ENCODE measurements at regions not wholly inside any gene's neighbourhood (a gene's known extent, or its start where the extent isn't known, plus 50 kb on each side); places are given as distances from the start of the nearest gene placed in this dataset.

DNA sequence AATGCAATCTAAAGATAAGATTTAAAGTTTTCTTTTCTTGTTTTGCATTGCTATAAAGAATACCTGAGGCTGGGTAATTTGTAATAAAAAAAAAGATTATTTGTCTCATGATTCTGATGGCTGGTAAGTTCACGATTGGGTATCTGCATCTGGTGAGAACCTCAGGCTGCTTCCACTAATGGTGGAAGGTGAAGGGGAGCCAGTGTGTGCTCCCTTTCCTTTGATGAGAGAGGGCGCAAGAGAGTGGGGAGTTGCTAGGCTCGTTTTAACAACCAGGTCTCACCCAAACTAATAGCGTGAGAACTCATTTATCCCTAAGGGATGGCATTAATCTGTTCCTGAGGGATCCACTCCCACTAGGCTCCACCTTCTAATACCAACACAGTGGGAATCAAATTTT, 353.2 kb downstream of the BTBD3 start:
- H3K27ac Mint-ChIP-seq = no peak overlapping the region

DNA sequence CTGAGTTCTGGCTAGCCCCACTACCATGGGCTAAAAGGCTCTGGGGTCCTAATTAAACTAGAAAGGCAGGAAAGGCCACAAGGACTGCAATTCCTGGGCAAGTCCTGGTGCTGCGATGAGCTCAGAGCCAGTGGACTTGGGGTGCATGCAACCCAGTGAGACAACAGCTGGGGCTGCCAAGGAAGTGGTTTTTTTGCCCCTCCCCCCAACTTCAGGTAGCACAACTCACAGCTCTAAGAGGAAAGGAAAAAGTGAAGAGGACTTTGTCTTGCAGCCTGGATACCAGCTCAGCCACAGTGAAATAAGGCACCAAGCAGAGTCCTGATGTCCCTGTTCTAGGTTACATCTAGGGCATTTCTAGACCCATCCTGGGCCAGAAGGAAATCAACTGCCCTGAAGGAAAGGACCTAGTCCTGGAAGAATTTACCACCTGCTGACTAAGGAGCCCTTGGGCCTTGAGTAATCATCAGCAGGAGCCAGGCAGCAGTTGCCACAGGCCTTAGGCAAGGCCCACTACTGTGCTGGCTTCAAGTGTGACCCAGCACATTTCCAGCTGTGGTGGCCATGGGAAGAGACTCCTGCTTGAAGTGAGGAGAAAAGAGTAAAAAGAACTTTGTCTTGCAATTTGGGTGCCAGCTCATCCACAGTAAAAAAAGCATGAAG, 358.4 kb downstream of the BTBD3 start:
- Mint-ChIP-seq H3K4me1 (ENCODE audit: low read depth in 2 of 2) (no peaks in the 10 kb centered on the region), H3K27ac (no peak overlapping the region), H3K27me3 (no peaks in the 10 kb centered on the region), H3K4me3 (no peak overlapping the region), H3K36me3 (ENCODE audit: insufficient read depth) (peaks cover 4% of the 10 kb centered on the region), H3K9me3 (peaks cover 6 to 15% of the 10 kb centered on the region in 2 donors)
- ATAC-seq (replicated peaks) = no peak
- no peak for DNase-seq

More for the DNA sequence above, 353.2 kb downstream of the BTBD3 start:
- DNase-seq (no peak), ATAC-seq (replicated peaks) (no peak)
- peaks cover 4% of the 10 kb centered on the region for H3K36me3 Mint-ChIP-seq (ENCODE audit: insufficient read depth)
- no peaks in the 10 kb centered on the region for H3K4me1 Mint-ChIP-seq (ENCODE audit: low read depth in 2 of 2)
- H3K9me3 Mint-ChIP-seq = peaks cover 6 to 22% of the 10 kb centered on the region in 2 donors
- H3K27me3 Mint-ChIP-seq = no peaks in the 10 kb centered on the region
- H3K4me3 Mint-ChIP-seq = no peak overlapping the region

DNA sequence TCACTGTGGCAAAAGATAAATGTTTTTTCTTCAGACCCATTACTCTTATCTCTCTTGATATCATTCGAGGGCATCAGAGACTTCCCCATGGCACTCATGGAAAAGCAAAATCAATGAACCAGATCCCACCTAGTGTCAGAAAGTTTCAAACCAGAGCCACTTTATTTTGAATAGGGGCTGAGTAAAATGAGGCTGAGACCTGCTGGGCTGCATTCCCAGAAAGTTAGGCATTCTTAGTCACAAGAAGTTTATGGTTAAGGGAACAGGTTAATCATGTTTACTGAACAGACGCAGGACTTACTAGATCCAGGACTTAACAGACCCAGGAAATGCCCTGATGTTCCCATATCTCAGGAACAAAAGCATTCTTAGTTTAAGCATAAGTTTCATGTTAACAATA, 369.9 kb downstream of the BTBD3 start:
- H3K4me3 Mint-ChIP-seq = no peak overlapping the region
- DNase-seq = no peak

DNA sequence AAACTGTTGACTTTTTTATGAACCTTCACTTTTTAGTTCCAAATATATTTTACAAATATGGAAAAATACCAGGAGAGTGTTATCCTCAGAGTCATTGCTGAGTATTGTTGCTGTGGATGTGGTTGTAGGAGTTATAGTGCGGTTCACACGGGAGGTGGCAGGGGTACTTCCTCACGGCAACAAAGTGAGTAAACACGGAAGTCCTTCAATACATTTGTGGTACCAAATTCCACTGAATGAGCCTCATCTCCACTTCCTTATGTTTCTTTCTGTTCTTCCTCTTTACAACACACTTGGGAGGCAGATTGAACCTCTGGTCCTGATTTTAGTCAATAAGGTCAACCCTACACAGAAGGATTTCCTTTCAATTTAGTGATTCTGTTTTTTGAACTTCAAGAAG, 371.8 kb downstream of the BTBD3 start:
- ATAC-seq (replicated peaks) (no peak), DNase-seq (no peak)
- H3K27me3 Mint-ChIP-seq = no peaks in the 10 kb centered on the region
- peaks cover 6 to 7% of the 10 kb centered on the region in 2 donors for H3K9me3 Mint-ChIP-seq
- no peak overlapping the region for H3K27ac Mint-ChIP-seq
- H3K4me3 Mint-ChIP-seq = no peak overlapping the region
- no peaks in the 10 kb centered on the region for H3K36me3 Mint-ChIP-seq (ENCODE audit: insufficient read depth)
- no peaks in the 10 kb centered on the region for H3K4me1 Mint-ChIP-seq (ENCODE audit: low read depth in 2 of 2)

More for the DNA sequence above, 369.9 kb downstream of the BTBD3 start:
- H3K36me3 Mint-ChIP-seq (ENCODE audit: insufficient read depth) = no peaks in the 10 kb centered on the region
- H3K4me1 Mint-ChIP-seq (ENCODE audit: low read depth in 2 of 2) = no peaks in the 10 kb centered on the region
- peaks cover 4 to 12% of the 10 kb centered on the region in 2 donors for H3K9me3 Mint-ChIP-seq
- ATAC-seq (replicated peaks) = no peak
- no peak overlapping the region for H3K27ac Mint-ChIP-seq
- H3K27me3 Mint-ChIP-seq = no peaks in the 10 kb centered on the region

DNA sequence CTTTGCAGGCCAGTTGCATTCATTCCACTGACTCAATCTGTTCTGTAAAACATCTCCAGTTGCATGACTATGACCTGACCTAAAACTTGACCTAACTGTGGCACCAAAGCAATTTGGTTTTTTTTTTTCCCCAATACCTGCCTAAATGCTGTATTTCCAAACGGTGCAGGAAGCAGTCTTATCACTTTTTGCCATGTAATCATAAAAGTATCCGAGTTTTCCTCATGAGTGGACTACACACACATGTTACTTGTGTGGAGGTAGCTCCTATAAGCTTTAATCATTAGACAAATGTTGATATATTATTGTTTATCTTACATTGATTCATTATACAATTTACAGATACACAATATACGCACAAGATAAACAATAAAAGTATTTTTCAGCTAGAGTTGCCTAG, 373.7 kb downstream of the BTBD3 start:
- no peak overlapping the region for H3K4me3 Mint-ChIP-seq

DNA sequence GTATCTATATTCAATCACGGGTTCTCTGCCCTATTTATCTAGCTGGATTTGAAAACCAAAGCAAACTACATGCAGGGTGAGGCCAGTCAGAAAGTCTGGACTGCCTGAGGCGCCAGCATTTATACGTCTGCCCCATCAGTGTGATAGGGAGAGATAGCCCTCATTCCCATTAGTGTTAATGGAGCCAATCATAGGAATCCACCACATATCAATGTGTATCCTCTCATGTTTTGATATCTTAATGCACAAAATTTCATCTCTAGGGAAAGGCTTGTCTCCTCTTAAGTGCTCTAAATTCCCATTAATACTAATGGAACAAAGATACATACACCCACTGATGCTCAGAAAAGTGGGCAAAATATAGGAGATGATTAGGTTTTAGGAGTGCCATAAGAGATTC, 376.2 kb downstream of the BTBD3 start:
- DNase-seq (no peak), ATAC-seq (replicated peaks) (no peak)
- Mint-ChIP-seq H3K9me3 (peaks cover 2 to 17% of the 10 kb centered on the region in 2 donors), H3K27ac (no peak overlapping the region), H3K36me3 (ENCODE audit: insufficient read depth) (no peaks in the 10 kb centered on the region), H3K4me3 (no peak overlapping the region), H3K4me1 (ENCODE audit: low read depth in 2 of 2) (no peaks in the 10 kb centered on the region), H3K27me3 (no peaks in the 10 kb centered on the region)

More for the DNA sequence above, 373.7 kb downstream of the BTBD3 start:
- no peaks in the 10 kb centered on the region for H3K36me3 Mint-ChIP-seq (ENCODE audit: insufficient read depth)
- peaks cover 6 to 7% of the 10 kb centered on the region in 2 donors for H3K9me3 Mint-ChIP-seq
- H3K27ac Mint-ChIP-seq = no peak overlapping the region
- no peak for DNase-seq
- no peaks in the 10 kb centered on the region for H3K4me1 Mint-ChIP-seq (ENCODE audit: low read depth in 2 of 2)
- no peak for ATAC-seq (replicated peaks)
- no peaks in the 10 kb centered on the region for H3K27me3 Mint-ChIP-seq

DNA sequence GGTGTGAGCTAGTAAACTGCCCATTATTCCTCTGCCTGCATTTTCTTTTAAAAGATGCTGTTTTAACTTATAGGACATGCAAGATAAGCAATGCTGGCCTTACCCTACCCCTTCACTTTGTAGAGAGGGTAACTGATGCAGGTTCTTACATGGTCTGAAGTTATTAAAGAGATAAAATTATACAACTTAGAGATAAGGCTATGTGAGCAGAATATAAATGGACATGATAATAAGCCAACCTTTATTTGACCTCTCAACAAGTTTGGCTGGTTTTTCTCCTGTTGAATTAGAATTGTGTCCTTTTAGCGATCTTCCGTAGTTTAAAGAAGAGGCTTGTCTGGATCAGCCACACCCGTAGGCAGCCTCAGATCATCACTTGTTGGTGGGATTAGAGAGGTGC, 377.0 kb downstream of the BTBD3 start:
- DNase-seq (no peak), ATAC-seq (replicated peaks) (no peak)
- Mint-ChIP-seq H3K27me3 (no peaks in the 10 kb centered on the region), H3K36me3 (ENCODE audit: insufficient read depth) (no peaks in the 10 kb centered on the region), H3K9me3 (peaks cover 2 to 15% of the 10 kb centered on the region in 2 donors), H3K27ac (no peak overlapping the region), H3K4me1 (ENCODE audit: low read depth in 2 of 2) (no peaks in the 10 kb centered on the region), H3K4me3 (no peak overlapping the region)

DNA sequence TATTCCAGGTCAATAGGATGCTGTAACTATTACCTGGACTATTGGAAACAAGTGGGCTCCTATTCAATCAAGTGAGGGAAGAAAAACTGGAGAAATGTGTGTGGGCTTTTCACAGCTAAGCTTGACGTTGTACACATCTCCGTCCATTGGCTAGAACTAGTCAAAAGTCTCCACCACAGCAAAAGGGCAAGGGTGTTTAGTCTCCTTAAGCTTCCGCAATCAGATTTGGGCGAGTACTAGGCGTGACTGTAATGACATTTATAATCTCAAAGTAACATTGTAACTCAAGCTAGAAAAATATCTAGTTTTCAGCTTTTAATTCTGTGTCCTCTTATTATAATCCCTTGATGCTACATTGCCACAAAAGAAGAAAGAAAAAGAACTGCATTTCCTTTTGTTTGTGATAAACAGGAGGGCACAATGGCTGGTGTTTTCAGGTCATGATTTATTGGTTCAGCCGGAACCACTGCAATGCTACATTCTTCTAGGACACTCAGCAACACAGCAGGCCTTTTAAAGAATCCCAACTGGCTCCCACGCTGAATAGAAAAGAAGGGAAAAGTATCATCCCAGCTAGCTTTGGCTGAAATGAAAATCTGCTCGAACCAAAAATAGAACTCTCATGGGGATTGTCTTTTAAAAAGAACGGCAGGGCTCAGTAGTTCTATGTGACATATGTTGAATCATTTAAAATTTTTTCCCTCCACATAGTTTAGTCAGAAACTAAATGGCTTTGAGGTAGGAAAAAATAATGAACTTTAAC, 387.7 kb downstream of the BTBD3 start:
- H3K27ac Mint-ChIP-seq = no peak overlapping the region
- H3K27me3 Mint-ChIP-seq = no peaks in the 10 kb centered on the region
- no peak for ATAC-seq (replicated peaks)
- peaks cover 1 to 7% of the 10 kb centered on the region in 2 donors for H3K9me3 Mint-ChIP-seq
- H3K4me3 Mint-ChIP-seq = no peak overlapping the region
- no peaks in the 10 kb centered on the region for H3K4me1 Mint-ChIP-seq (ENCODE audit: low read depth in 2 of 2)
- no peaks in the 10 kb centered on the region for H3K36me3 Mint-ChIP-seq (ENCODE audit: insufficient read depth)
- no peak for DNase-seq

DNA sequence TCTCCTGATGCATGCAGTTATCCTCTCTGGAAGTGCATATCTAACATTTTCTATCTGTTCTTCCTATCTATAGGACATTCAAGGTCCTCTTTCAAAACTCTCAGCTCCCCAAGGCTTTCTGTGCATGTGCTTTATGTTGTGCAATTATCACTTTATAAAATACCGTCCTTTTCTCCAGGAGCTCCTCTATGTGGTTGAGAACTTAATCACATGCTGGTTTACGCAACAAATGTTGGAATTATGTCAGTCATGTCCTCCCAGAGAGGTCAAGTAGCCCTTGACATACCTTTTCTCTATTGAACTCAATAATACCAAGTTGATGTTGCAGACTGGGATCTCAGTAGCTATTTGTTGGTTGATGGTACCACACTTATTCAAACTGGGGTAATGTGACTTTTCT, 388.4 kb downstream of the BTBD3 start:
- no peaks in the 10 kb centered on the region for H3K36me3 Mint-ChIP-seq (ENCODE audit: insufficient read depth)
- no peak for ATAC-seq (replicated peaks)
- no peak overlapping the region for H3K4me3 Mint-ChIP-seq
- H3K4me1 Mint-ChIP-seq (ENCODE audit: low read depth in 2 of 2) = no peaks in the 10 kb centered on the region
- H3K9me3 Mint-ChIP-seq = peaks cover 1 to 7% of the 10 kb centered on the region in 2 donors
- DNase-seq = no peak
- no peaks in the 10 kb centered on the region for H3K27me3 Mint-ChIP-seq
- no peak overlapping the region for H3K27ac Mint-ChIP-seq

DNA sequence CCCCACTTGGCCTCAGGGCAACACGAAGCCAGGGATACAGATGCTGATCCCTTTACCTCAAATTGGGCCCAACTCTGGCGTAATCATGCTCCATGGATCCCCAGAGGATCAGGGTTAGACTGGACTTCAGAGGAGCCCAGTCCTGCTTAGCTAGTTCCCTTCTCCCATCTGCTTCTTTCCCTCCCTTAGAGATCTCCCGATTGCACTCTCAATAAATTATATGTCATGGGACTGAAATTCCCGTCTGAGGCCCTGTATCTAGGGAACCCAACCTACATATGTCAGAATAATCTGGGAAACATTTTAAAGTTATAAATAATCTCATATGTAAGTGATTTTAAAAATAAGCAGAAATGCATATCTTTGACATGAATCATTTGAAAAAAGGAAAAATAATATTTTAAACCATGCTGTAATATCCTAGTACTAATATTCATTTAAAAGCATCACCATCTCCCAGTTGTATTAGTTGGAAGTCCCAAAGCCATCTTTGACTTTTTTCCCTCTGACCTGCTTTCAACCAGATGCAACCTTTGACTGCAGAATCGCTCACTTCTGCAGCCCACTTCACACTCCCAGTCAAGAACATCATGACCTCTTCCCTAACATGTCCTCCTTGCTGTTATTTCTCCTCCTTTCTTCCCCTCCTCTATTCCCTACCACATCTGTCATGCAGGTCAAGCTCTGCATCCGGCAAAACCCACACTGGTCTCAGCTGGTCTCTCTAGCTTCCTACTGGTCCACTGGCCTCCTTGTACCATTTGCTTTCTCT, 393.6 kb downstream of the BTBD3 start:
- no peak overlapping the region for H3K27ac Mint-ChIP-seq
- no peaks in the 10 kb centered on the region for H3K4me1 Mint-ChIP-seq (ENCODE audit: low read depth in 2 of 2)
- peaks cover 4 to 14% of the 10 kb centered on the region in 2 donors for H3K9me3 Mint-ChIP-seq
- no peak for DNase-seq
- H3K27me3 Mint-ChIP-seq = no peaks in the 10 kb centered on the region
- no peaks in the 10 kb centered on the region for H3K36me3 Mint-ChIP-seq (ENCODE audit: insufficient read depth)
- ATAC-seq (replicated peaks) = no peak
- H3K4me3 Mint-ChIP-seq = no peak overlapping the region

DNA sequence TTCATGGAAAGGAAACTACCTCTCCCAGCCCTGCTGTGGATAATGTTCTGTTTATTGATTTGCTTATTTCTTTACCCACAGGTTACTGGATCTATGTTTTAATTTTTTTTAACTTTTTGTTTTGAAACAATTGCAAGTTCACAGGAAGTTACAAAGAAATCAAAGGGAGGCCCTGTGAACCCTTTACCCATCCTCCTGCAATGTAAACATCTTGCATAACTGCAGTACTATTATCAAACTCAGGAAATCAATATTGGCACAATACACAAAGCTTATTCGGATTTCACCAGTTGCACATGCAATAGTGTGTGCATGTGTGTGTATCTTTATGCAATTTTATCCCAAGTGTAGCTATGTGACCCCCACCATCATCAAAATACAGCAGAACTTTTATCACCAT, 398.0 kb downstream of the BTBD3 start:
- H3K4me3 Mint-ChIP-seq = no peak overlapping the region
- no peak overlapping the region for H3K27ac Mint-ChIP-seq
- H3K4me1 Mint-ChIP-seq (ENCODE audit: low read depth in 2 of 2) = no peaks in the 10 kb centered on the region
- H3K27me3 Mint-ChIP-seq = no peaks in the 10 kb centered on the region
- H3K9me3 Mint-ChIP-seq = peaks cover 10% of the 10 kb centered on the region in 2 donors
- ATAC-seq (replicated peaks) (no peak), DNase-seq (no peak)
- H3K36me3 Mint-ChIP-seq (ENCODE audit: insufficient read depth) = no peaks in the 10 kb centered on the region

DNA sequence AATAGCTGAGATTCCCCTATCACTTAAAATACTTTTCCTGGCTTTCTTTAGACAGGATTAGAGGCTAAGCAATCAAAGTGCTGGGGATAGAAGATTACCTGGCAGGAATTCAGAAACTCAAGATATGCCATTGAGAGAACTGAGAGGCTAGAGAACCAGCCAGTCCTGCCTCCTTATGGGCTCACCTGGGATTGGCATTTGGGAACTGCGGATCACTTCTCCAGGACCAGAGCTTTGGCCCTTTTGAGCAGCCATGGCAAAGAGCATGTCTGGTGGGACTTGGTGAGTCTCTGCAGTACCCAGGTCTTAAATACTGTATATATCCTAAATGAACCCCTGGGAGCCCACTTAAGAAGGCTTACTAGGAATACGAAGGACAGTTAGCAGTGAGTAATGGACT, 399.1 kb downstream of the BTBD3 start:
- H3K9me3 Mint-ChIP-seq = peaks cover 15 to 20% of the 10 kb centered on the region in 2 donors
- DNase-seq (no peak), ATAC-seq (replicated peaks) (no peak)
- H3K4me1 Mint-ChIP-seq (ENCODE audit: low read depth in 2 of 2) = no peaks in the 10 kb centered on the region
- H3K4me3 Mint-ChIP-seq = no peak overlapping the region
- no peaks in the 10 kb centered on the region for H3K36me3 Mint-ChIP-seq (ENCODE audit: insufficient read depth)
- no peaks in the 10 kb centered on the region for H3K27me3 Mint-ChIP-seq
- H3K27ac Mint-ChIP-seq = no peak overlapping the region

DNA sequence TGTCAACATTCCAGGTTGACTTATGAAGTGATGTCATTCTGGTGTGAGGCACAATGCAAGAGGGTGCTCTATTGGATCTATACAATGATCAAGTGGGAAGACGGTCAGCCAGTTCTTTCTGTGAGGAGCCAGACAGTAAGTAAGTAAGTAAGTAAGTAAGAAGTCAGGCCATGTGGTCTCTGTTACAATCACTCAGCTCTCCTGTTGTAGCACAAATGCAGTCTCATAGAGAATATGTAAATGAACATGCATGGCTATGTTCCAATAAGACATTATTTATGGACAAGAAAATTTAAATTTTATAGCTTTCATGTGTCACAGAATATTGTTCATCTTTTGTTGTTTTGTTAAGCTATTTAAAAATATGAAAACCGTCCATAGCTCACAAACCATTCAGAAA, 399.7 kb downstream of the BTBD3 start:
- Mint-ChIP-seq H3K9me3 (peaks cover 15 to 21% of the 10 kb centered on the region in 2 donors), H3K27me3 (no peaks in the 10 kb centered on the region), H3K4me3 (no peak overlapping the region), H3K27ac (no peak overlapping the region), H3K4me1 (ENCODE audit: low read depth in 2 of 2) (no peaks in the 10 kb centered on the region), H3K36me3 (ENCODE audit: insufficient read depth) (no peaks in the 10 kb centered on the region)
- no peak for ATAC-seq (replicated peaks)
- DNase-seq = no peak
